SK-N-SH (cell line): ENCODE measurements at regions not wholly inside any gene's neighbourhood (a gene's known extent, or its start where the extent isn't known, plus 50 kb on each side); places are given as distances from the start of the nearest gene placed in this dataset.

Experiments
- CTCF ChIA-PET: fragments of 300-600, 350-600 bp; formaldehyde crosslinking; extraction: SDS; loops from one replicate; lab custom pipeline; 2021; lab: Yijun Ruan, JAX
- POLR2A ChIA-PET: fragments of 350-600 bp; sonication (Branson Sonifier 250); formaldehyde crosslinking; extraction: SDS; loops from one replicate; lab custom pipeline; 2020; ENCODE audit warnings: antibody characterized with exemption, inconsistent platforms; lab: Yijun Ruan, JAX
- DNase-seq: peaks from one replicate; pipeline ENCODE4 v3.0.0; 2012
- H2AFZ ChIP-seq: fragments of 200-600 bp; sonication (generic); 2 replicates; pipeline ENCODE4 v1.8.1; 2016; ENCODE audit warnings: antibody characterized with exemption, mild to moderate bottlenecking, low read depth
- H3F3A ChIP-seq: fragments of 200-600 bp; sonication (generic); replicated peaks from 2 replicates; pipeline ENCODE3; 2016; ENCODE audit warnings: antibody characterized with exemption, mild to moderate bottlenecking; ENCODE audit not compliant: insufficient read depth
- H3K27ac ChIP-seq, 2 experiments: fragments of 200-500 bp in 1 of 2; fragments of 200-600 bp in 1 of 2; sonication (Bioruptor generic) in 1 of 2; sonication (generic), shearing (Covaris generic) in 1 of 2; 2 replicates each; pipeline versions ENCODE4 v1.5.1 to v1.6.1; 2014 to 2016; ENCODE audit warnings: low read depth in 2 of 2, inconsistent platforms in 1 of 2, low read length in 1 of 2, mild to moderate bottlenecking in 1 of 2, mixed read lengths in 1 of 2
- H3K27me3 ChIP-seq: fragments of 200-600 bp; sonication (generic), shearing (Covaris generic); 2 replicates; pipeline ENCODE4 v1.6.1; 2016; ENCODE audit warnings: mixed run types; ENCODE audit not compliant: insufficient read depth
- H3K36me3 ChIP-seq, 2 experiments: fragments of 200-500 bp in 1 of 2; fragments of 200-600 bp in 1 of 2; sonication (Bioruptor generic) in 1 of 2; sonication (generic) in 1 of 2; replicated peaks in 1 of 2; 2 replicates each; pipeline versions ENCODE3 to v1.5.1; 2014 to 2016; ENCODE audit warnings: low read length in 1 of 2, mild to moderate bottlenecking in 1 of 2; ENCODE audit not compliant: insufficient read depth in 2 of 2, control insufficient read depth in 1 of 2
- H3K4me1 ChIP-seq, 2 experiments: fragments of 200-500 bp in 1 of 2; fragments of 200-600 bp in 1 of 2; sonication (Bioruptor generic) in 1 of 2; sonication (generic), shearing (Covaris generic) in 1 of 2; 2 replicates each; pipeline versions ENCODE4 v1.5.1 to v1.6.1; 2014 to 2016; ENCODE audit warnings: low read depth in 1 of 2, low read length in 1 of 2, mixed run types in 1 of 2; ENCODE audit not compliant: insufficient read depth in 2 of 2, control insufficient read depth in 1 of 2
- H3K4me2 ChIP-seq: fragments of 200-600 bp; sonication (generic), shearing (Covaris generic); 2 replicates; pipeline ENCODE4 v1.6.1; 2017; ENCODE audit warnings: mixed run types
- H3K4me3 ChIP-seq, 2 experiments: fragments of 200-500 bp in 1 of 2; fragments of 200-600 bp in 1 of 2; sonication (Bioruptor generic) in 1 of 2; sonication (generic), shearing (Covaris generic) in 1 of 2; 2 replicates each; pipeline versions ENCODE4 v1.5.1 to v1.8.1; 2014 to 2016; ENCODE audit warnings: low read depth in 2 of 2, inconsistent platforms in 1 of 2, low read length in 1 of 2, mild to moderate bottlenecking in 1 of 2, mixed read lengths in 1 of 2, moderate library complexity in 1 of 2
- H3K79me2 ChIP-seq: fragments of 200-600 bp; sonication (generic); 2 replicates; pipeline ENCODE4 v1.8.1; 2017; ENCODE audit warnings: mild to moderate bottlenecking; ENCODE audit not compliant: insufficient read depth
- H3K9ac ChIP-seq: fragments of 200-600 bp; sonication (generic); 2 replicates; pipeline ENCODE4 v1.6.1; 2017; ENCODE audit warnings: mixed run types
- H3K9me2 ChIP-seq: fragments of 200-600 bp; sonication (generic); 2 replicates; pipeline ENCODE4 v1.6.1; 2017; ENCODE audit warnings: mixed run types
- H3K9me3 ChIP-seq: fragments of 200-600 bp; sonication (generic); 2 replicates; pipeline ENCODE4 v1.6.1; 2017; ENCODE audit warnings: mixed run types, mild to moderate bottlenecking, moderate library complexity
- H4K20me1 ChIP-seq: fragments of 200-600 bp; sonication (generic); 2 replicates; pipeline ENCODE4 v1.6.1; 2017; ENCODE audit warnings: mild to moderate bottlenecking, mixed run types; ENCODE audit not compliant: insufficient read depth
- CHD2 ChIP-seq: fragments of 150-350 bp; IDR thresholded peaks from 2 replicates; pipeline ENCODE4 v1.6.1; 2018; ENCODE audit warnings: low read length; ENCODE audit not compliant: partially characterized antibody
- EZH2phosphoT487 ChIP-seq: fragments of 200-600 bp; sonication (generic); IDR thresholded peaks from 2 replicates; pipeline ENCODE4 v1.6.1; 2017; ENCODE audit warnings: low read depth, mixed run types, mild to moderate bottlenecking, antibody characterized with exemption, moderate library complexity, borderline replicate concordance
- FOXM1 ChIP-seq: IDR thresholded peaks from 2 replicates; pipeline ENCODE4 v1.4.0; 2012; ENCODE audit warnings: low read depth, mild to moderate bottlenecking
- GABPA ChIP-seq: IDR thresholded peaks from 2 replicates; pipeline ENCODE4 v1.4.0; 2012; ENCODE audit warnings: low read depth, mild to moderate bottlenecking
- GATA2 ChIP-seq: sonication (generic); formaldehyde crosslinking; IDR thresholded peaks from 2 replicates; pipeline ENCODE4 v1.5.0; 2020; ENCODE audit warnings: mild to moderate bottlenecking, missing genetic modification reagents
- IRF3 ChIP-seq: fragments of 150-350 bp; IDR thresholded peaks from 2 replicates; pipeline ENCODE4 v1.6.1; 2016; ENCODE audit warnings: mild to moderate bottlenecking, low read depth, low read length
- JUND ChIP-seq: IDR thresholded peaks from 2 replicates; pipeline ENCODE4 v1.4.0; 2012
- NFIC ChIP-seq: IDR thresholded peaks from 2 replicates; pipeline ENCODE4 v1.4.0; 2012; ENCODE audit warnings: borderline replicate concordance
- PBX3 ChIP-seq: IDR thresholded peaks from 2 replicates; pipeline ENCODE4; 2012
- RAD21 ChIP-seq: IDR thresholded peaks from 2 replicates; pipeline ENCODE4 v1.6.1; 2012; ENCODE audit warnings: mild to moderate bottlenecking, low read length
- RCOR1 ChIP-seq: fragments of 150-350 bp; IDR thresholded peaks from 2 replicates; pipeline ENCODE4 v1.6.1; 2017; ENCODE audit warnings: antibody characterized with exemption, low read length
- RFX5 ChIP-seq: IDR thresholded peaks from 2 replicates; pipeline ENCODE4 v1.6.1; 2012; ENCODE audit warnings: mild to moderate bottlenecking, improper control_type of control experiment, low read length
- SMC3 ChIP-seq: IDR thresholded peaks from 2 replicates; pipeline ENCODE4 v1.6.1; 2012; ENCODE audit warnings: low read depth, low read length, improper control_type of control experiment
- TAF1 ChIP-seq: IDR thresholded peaks from 2 replicates; pipeline ENCODE4 v1.6.1; 2012; ENCODE audit warnings: low read depth, mild to moderate bottlenecking, low read length, moderate library complexity, borderline replicate concordance
- TEAD4 ChIP-seq: IDR thresholded peaks from 2 replicates; pipeline ENCODE4 v1.4.0; 2012; ENCODE audit warnings: mild to moderate bottlenecking, borderline replicate concordance; ENCODE audit not compliant: insufficient read depth
- USF1 ChIP-seq: IDR thresholded peaks from 2 replicates; pipeline ENCODE4 v1.4.0; 2012; ENCODE audit warnings: low read depth, borderline replicate concordance
- USF2 ChIP-seq: fragments of 150-350 bp; IDR thresholded peaks from 2 replicates; pipeline ENCODE4 v1.6.1; 2017; ENCODE audit warnings: antibody characterized with exemption, low read length, low read depth, borderline replicate concordance
- ZBTB33 ChIP-seq: IDR thresholded peaks from 2 replicates; pipeline ENCODE4 v1.4.0; 2012; ENCODE audit warnings: low read depth, borderline replicate concordance
- WGBS: methylation state at CpG from one replicate; pipeline ENCODE4 v1.1.6; 2017; ENCODE audit warnings: low lambda C conversion rate; 5-methylcytosine and 5-hydroxymethylcytosine counted together

- Histone ChIP-seq H3K4me3 (no peak overlapping the region), H4K20me1 (no peaks in the 10 kb centered on the region), H3K4me1 (no peaks in the 10 kb centered on the region), H3K9me3 (no peaks in the 10 kb centered on the region), H3K9ac (no peak overlapping the region), H3K36me3 (no peaks in the 10 kb centered on the region), H3K79me2 (no peaks in the 10 kb centered on the region), H3F3A (no peaks in the 10 kb centered on the region), H3K27me3 (no peaks in the 10 kb centered on the region), H3K27ac (no peak overlapping the region), H3K9me2 (no peaks in the 10 kb centered on the region), H3K4me2 (no peak overlapping the region), H2AFZ (no peak overlapping the region)
- ChIA-PET POLR2A (no interaction called here), CTCF (no interaction called here)
- TF ChIP-seq TAF1 (no peak), RFX5 (no peak), FOXM1 (no peak), ZBTB33 (no peak), JUND (no peak), SMC3 (no peak), CHD2 (no peak), USF2 (no peak), EZH2phosphoT487 (no peak), PBX3 (no peak)
- no peak for DNase-seq
- WGBS: 23% methylated on average over 1 of the region's 1 CpG
Observed at GRCh38 chr10:4488904-4489303, 337.1 kb upstream of the AKR1E2 start.

- CTCF ChIA-PET: interaction anchor here (1.7 kb wide), 1 partner anchor 16 kb away, joined by 5 read pairs; no protein-coding TSS in a partner anchor
- H3K4me1 ChIP-seq: no peaks in the 10 kb centered on the region
- no peak for DNase-seq
Observed at GRCh38 chr10:4485636-4486035, 340.4 kb upstream of the AKR1E2 start.

More at GRCh38 chr10:4485636-4486035, 340.4 kb upstream of the AKR1E2 start:
- TF ChIP-seq IRF3: no peak
- no peak for TF ChIP-seq TEAD4
- TF ChIP-seq GABPA: no peak
- TF ChIP-seq NFIC: no peak
- no peak for TF ChIP-seq USF1
- no peak for TF ChIP-seq GATA2
- no peak for TF ChIP-seq RAD21
- no peak for TF ChIP-seq ZBTB33
- TF ChIP-seq RCOR1: no peak
- POLR2A ChIA-PET: no interaction called here
- no peak overlapping the region for H3K9ac ChIP-seq
- 84% methylated on average over 3 of the region's 3 CpGs for WGBS
- H3K27ac ChIP-seq: no peak overlapping the region
- no peaks in the 10 kb centered on the region for H3F3A ChIP-seq
- no peaks in the 10 kb centered on the region for H3K9me2 ChIP-seq
- H3K79me2 ChIP-seq: no peaks in the 10 kb centered on the region
- no peaks in the 10 kb centered on the region for H3K27me3 ChIP-seq
- H3K4me2 ChIP-seq: no peak overlapping the region
- H3K36me3 ChIP-seq: no peaks in the 10 kb centered on the region
- H4K20me1 ChIP-seq: no peaks in the 10 kb centered on the region
- no peaks in the 10 kb centered on the region for H3K9me3 ChIP-seq
- H3K4me3 ChIP-seq: no peak overlapping the region
- H2AFZ ChIP-seq: no peak overlapping the region
